ENCODE measurements at regions not wholly inside any gene's neighbourhood (a gene's known extent, or its start where the extent isn't known, plus 50 kb on each side); places are given as distances from the start of the nearest gene placed in this dataset.

DNA sequence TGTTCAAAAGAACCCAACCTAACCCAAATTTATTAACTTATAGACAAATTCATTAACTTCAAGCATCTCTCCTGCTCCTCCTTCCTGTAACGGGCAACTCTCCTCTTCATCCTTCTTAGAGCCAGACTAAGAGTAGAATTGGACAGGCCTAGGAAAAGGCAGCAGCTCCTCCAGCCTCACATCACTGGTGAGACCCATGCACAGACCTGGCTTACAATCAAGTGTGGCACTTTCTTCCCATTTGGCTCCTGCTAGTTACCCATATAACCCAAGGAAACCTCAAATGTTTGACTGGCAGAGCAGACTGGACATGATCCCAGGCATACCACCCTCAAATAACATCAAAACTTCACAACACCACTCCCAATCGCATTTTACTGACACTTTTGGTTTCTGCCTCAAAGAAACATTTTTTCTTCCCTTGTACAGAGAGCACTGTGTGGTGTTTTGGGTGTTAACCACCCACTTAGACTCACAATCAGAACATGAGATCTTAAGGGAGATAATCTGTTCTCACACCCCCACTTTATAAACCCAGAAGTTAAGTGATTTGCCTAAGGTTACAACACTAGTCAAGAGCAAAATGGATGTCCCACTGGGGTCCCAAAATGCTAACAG is 101.4 kb downstream of the SIPA1L2 start (continued):
- TF ChIP-seq NRF1 (IDR thresholded peaks at IDR 0.05; ENCODE audit: low read depth, low read length), result no peak
- no peak for TF ChIP-seq SP4 (IDR thresholded peaks at IDR 0.05; ENCODE audit: low read length)
- no peak for TF ChIP-seq RAD21 (IDR thresholded peaks at IDR 0.05 in 1 of 2, conservative IDR thresholded peaks at IDR 0.05 in 1 of 2; ENCODE audit: low read depth in 2 of 2, low read length in 2 of 2)
- TF ChIP-seq CBX8 (IDR thresholded peaks at IDR 0.05; ENCODE audit: borderline replicate concordance, low read depth, low read length), result no peak

Measured in H1 (cell line).